K562 (cell line): ENCODE measurements at regions not wholly inside any gene's neighbourhood (a gene's known extent, or its start where the extent isn't known, plus 50 kb on each side); places are given as distances from the start of the nearest gene placed in this dataset.

Experiments used
- ESRRA ChIP-seq: fragments of 450-650 bp; IDR thresholded peaks from 2 replicates; pipeline ENCODE4 v1.6.1; 2014; ENCODE audit warnings: low read depth, mild to moderate bottlenecking, moderate library complexity, borderline replicate concordance
- ETV6 ChIP-seq, 3 experiments: fragments of 150-350 bp in 1 of 3; sonication (generic) in 1 of 3; formaldehyde crosslinking in 1 of 3; IDR thresholded peaks; 2 replicates each; pipeline versions ENCODE4 v1.6.1 to v1.8.0; 2014 to 2022; ENCODE audit warnings: borderline replicate concordance in 2 of 3, low read depth in 2 of 3, antibody characterized with exemption in 1 of 3, low read length in 1 of 3, mild to moderate bottlenecking in 1 of 3, missing genetic modification reagents in 1 of 3
- EZH2 ChIP-seq: IDR thresholded peaks from 2 replicates; pipeline ENCODE4 v1.6.1; 2012; ENCODE audit warnings: low read depth, mild to moderate bottlenecking, inconsistent platforms, low read length, borderline replicate concordance
- POLR2A ChIP-seq: fragments of 450-650 bp; conservative IDR thresholded peaks from 2 replicates; pipeline ENCODE4 v1.6.1; 2016

GRCh38 chr7:17580856-17581255 lies 282.4 kb downstream of the AHR start:
- TF ChIP-seq ESRRA (no peak), POLR2A (no peak), EZH2 (no peak), ETV6 (IDR thresholded peaks at IDR 0.05; ENCODE audit: borderline replicate concordance in 1 of 2, low read depth in 2 of 2, low read length in 1 of 2) (no peak), ETV6 (CRISPR knock-in tag; IDR thresholded peaks at IDR 0.05; ENCODE audit: borderline replicate concordance) (no peak)
